HL-60 (cell line): ENCODE measurements at regions not wholly inside any gene's neighbourhood (a gene's known extent, or its start where the extent isn't known, plus 50 kb on each side); places are given as distances from the start of the nearest gene placed in this dataset.

Experiments
- GABPA ChIP-seq: IDR thresholded peaks from 2 replicates; pipeline ENCODE4 v1.6.1; 2012; ENCODE audit warnings: low read depth
- POLR2AphosphoS5 ChIP-seq: IDR thresholded peaks from 2 replicates; pipeline ENCODE4 v1.6.1; 2012; ENCODE audit warnings: low read depth
- SPI1 ChIP-seq: IDR thresholded peaks from 2 replicates; pipeline ENCODE4 v1.6.1; 2012; ENCODE audit warnings: low read depth, mild to moderate bottlenecking, borderline replicate concordance
- TF ChIP-seq, protein P1 (sequence below): IDR thresholded peaks from one replicate; pipeline ENCODE4 v1.5.1; 2011; ENCODE audit warnings: low read length, control low read depth, inconsistent platforms; ENCODE audit not compliant: insufficient read depth
- TF ChIP-seq, protein P2 (sequence below): IDR thresholded peaks from 2 replicates; pipeline ENCODE4 v1.6.1; 2012; ENCODE audit warnings: low read depth; ENCODE audit not compliant: insufficient replicate concordance

DNA sequence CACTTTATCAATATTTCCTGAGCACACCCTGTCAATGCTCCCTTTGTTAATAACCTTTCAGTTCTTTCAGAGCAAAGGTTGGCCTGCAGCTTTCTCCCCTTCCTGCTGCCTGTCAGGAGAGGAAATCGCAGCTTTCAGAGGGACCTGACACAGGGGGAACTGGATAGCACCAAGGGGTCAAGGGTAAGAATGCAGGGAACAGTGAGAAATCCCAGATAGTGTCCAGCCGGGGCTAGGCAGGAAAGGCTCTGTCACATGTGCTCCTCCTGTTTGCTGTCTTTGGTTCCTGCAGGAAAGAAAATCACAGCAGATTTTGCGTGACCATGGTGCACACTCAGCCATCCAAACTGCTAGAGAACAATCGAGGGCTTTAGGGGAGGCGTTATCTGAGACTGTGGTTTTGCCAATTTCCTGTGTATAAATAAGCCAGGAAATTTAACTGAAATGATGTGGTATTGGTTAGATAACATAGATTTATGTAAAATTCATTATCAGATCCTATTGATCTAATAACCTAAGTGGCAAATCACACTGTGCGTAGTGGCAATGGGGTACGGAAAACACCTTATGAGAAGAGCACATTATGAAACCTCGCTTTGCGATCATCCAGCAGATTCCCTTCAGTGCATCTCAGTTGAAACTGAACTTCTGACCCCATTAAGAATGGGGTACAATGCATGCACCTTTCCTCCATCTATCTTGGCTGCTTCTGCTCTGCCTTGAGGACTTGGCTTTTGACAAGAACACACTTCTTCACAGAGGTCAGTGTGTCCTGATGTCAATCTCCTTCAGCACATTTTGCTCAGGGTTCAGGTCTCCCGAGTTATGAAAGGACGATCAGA lies 178.0 kb downstream of the ICOS start:
- TF ChIP-seq, protein P1, sequence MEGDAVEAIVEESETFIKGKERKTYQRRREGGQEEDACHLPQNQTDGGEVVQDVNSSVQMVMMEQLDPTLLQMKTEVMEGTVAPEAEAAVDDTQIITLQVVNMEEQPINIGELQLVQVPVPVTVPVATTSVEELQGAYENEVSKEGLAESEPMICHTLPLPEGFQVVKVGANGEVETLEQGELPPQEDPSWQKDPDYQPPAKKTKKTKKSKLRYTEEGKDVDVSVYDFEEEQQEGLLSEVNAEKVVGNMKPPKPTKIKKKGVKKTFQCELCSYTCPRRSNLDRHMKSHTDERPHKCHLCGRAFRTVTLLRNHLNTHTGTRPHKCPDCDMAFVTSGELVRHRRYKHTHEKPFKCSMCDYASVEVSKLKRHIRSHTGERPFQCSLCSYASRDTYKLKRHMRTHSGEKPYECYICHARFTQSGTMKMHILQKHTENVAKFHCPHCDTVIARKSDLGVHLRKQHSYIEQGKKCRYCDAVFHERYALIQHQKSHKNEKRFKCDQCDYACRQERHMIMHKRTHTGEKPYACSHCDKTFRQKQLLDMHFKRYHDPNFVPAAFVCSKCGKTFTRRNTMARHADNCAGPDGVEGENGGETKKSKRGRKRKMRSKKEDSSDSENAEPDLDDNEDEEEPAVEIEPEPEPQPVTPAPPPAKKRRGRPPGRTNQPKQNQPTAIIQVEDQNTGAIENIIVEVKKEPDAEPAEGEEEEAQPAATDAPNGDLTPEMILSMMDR, result no peak
- no peak for TF ChIP-seq GABPA
- TF ChIP-seq, protein P2, sequence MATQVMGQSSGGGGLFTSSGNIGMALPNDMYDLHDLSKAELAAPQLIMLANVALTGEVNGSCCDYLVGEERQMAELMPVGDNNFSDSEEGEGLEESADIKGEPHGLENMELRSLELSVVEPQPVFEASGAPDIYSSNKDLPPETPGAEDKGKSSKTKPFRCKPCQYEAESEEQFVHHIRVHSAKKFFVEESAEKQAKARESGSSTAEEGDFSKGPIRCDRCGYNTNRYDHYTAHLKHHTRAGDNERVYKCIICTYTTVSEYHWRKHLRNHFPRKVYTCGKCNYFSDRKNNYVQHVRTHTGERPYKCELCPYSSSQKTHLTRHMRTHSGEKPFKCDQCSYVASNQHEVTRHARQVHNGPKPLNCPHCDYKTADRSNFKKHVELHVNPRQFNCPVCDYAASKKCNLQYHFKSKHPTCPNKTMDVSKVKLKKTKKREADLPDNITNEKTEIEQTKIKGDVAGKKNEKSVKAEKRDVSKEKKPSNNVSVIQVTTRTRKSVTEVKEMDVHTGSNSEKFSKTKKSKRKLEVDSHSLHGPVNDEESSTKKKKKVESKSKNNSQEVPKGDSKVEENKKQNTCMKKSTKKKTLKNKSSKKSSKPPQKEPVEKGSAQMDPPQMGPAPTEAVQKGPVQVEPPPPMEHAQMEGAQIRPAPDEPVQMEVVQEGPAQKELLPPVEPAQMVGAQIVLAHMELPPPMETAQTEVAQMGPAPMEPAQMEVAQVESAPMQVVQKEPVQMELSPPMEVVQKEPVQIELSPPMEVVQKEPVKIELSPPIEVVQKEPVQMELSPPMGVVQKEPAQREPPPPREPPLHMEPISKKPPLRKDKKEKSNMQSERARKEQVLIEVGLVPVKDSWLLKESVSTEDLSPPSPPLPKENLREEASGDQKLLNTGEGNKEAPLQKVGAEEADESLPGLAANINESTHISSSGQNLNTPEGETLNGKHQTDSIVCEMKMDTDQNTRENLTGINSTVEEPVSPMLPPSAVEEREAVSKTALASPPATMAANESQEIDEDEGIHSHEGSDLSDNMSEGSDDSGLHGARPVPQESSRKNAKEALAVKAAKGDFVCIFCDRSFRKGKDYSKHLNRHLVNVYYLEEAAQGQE, result no peak
- TF ChIP-seq POLR2AphosphoS5, result no peak
- TF ChIP-seq SPI1, result no peak
